Loucy (cell line): ENCODE measurements at regions not wholly inside any gene's neighbourhood (a gene's known extent, or its start where the extent isn't known, plus 50 kb on each side); places are given as distances from the start of the nearest gene placed in this dataset.
"Not testable (repeated sequence)": the region's sequence is repeated elsewhere in the genome, so short reads cannot be mapped to it uniquely, and the experiment has no call there.

ENCODE experiments used
- H2AFZ ChIP-seq: fragments of 200-600 bp; sonication (generic); 2 replicates; pipeline ENCODE4 v1.6.0; 2016; ENCODE audit warnings: antibody characterized with exemption, mild to moderate bottlenecking, low read length, moderate library complexity
- H3F3A ChIP-seq: fragments of 200-600 bp; 2 replicates; pipeline ENCODE4 v1.6.0; 2016; ENCODE audit warnings: antibody characterized with exemption, low read depth, mild to moderate bottlenecking
- H3K27me3 ChIP-seq: fragments of 200-600 bp; sonication (generic); 2 replicates; pipeline ENCODE4 v1.6.1; 2014; ENCODE audit warnings: low read length, mild to moderate bottlenecking; ENCODE audit not compliant: insufficient read depth, poor library complexity, severe bottlenecking
- H3K36me3 ChIP-seq: fragments of 200-600 bp; sonication (generic); 2 replicates; pipeline ENCODE4 v1.6.1; 2016; ENCODE audit warnings: low read length; ENCODE audit not compliant: insufficient read depth
- H3K4me1 ChIP-seq: fragments of 200-600 bp; sonication (generic); 2 replicates; pipeline ENCODE4 v1.5.1; 2014; ENCODE audit warnings: low read length, mild to moderate bottlenecking; ENCODE audit not compliant: insufficient read depth, poor library complexity, severe bottlenecking
- H3K4me2 ChIP-seq: fragments of 200-600 bp; sonication (generic); 2 replicates; pipeline ENCODE4 v1.6.0; 2014; ENCODE audit warnings: antibody characterized with exemption, low read length, low read depth, mild to moderate bottlenecking; ENCODE audit not compliant: poor library complexity, severe bottlenecking
- H3K4me3 ChIP-seq: fragments of 200-600 bp; sonication (generic); 2 replicates; pipeline ENCODE4 v1.5.1; 2014; ENCODE audit warnings: low read length, mild to moderate bottlenecking, mixed read lengths; ENCODE audit not compliant: poor library complexity, severe bottlenecking
- H3K79me2 ChIP-seq: fragments of 200-600 bp; sonication (generic); 2 replicates; pipeline ENCODE4 v1.6.1; 2014; ENCODE audit warnings: low read length; ENCODE audit not compliant: insufficient read depth
- H3K9ac ChIP-seq: fragments of 200-600 bp; sonication (generic); 2 replicates; pipeline ENCODE4 v1.6.0; 2014; ENCODE audit warnings: mild to moderate bottlenecking, low read depth, low read length, moderate library complexity; ENCODE audit not compliant: poor library complexity, severe bottlenecking
- H3K9me2 ChIP-seq: fragments of 200-600 bp; sonication (generic); replicated peaks from 2 replicates; pipeline ENCODE4 v1.6.1; 2016; ENCODE audit warnings: low read depth, low read length, mixed read lengths
- H3K9me3 ChIP-seq: fragments of 200-600 bp; sonication (generic); 2 replicates; pipeline ENCODE4 v1.6.1; 2014; ENCODE audit warnings: mild to moderate bottlenecking, antibody characterized with exemption, low read length, low read depth; ENCODE audit not compliant: insufficient read depth
- H4K20me1 ChIP-seq: fragments of 200-600 bp; sonication (generic); 2 replicates; pipeline ENCODE4 v1.6.0; 2014; ENCODE audit warnings: antibody characterized with exemption, low read length, mild to moderate bottlenecking; ENCODE audit not compliant: insufficient read depth, poor library complexity, severe bottlenecking
- CTCF ChIP-seq: fragments of 200-600 bp; sonication (generic); conservative IDR thresholded peaks from 2 replicates; pipeline ENCODE4 v1.5.1; 2014; ENCODE audit warnings: mild to moderate bottlenecking, antibody characterized with exemption, low read length
- EZH2phosphoT487 ChIP-seq: fragments of 200-600 bp; IDR thresholded peaks from 2 replicates; pipeline ENCODE4 v1.6.1; 2018; ENCODE audit warnings: antibody characterized with exemption, mild to moderate bottlenecking, moderate library complexity, borderline replicate concordance

- no peaks in the 10 kb centered on the region for H3K9me2 ChIP-seq
- no peaks in the 10 kb centered on the region for H3K36me3 ChIP-seq
- H4K20me1 ChIP-seq: no peaks in the 10 kb centered on the region
- H3K79me2 ChIP-seq: no peaks in the 10 kb centered on the region
- no peak overlapping the region for H2AFZ ChIP-seq
- no peak overlapping the region for H3K4me3 ChIP-seq
- H3K4me2 ChIP-seq: no peak overlapping the region
- H3K9me3 ChIP-seq: no peaks in the 10 kb centered on the region
- H3K4me1 ChIP-seq: no peaks in the 10 kb centered on the region
- TF ChIP-seq EZH2phosphoT487 (no peak), CTCF (no peak)
- no peaks in the 10 kb centered on the region for H3K27me3 ChIP-seq
- no peak overlapping the region for H3K9ac ChIP-seq
- H3F3A ChIP-seq: no peaks in the 10 kb centered on the region
Observed at GRCh38 chr14:45939572-45939971, 686.6 kb upstream of the MIS18BP1 start.

DNA sequence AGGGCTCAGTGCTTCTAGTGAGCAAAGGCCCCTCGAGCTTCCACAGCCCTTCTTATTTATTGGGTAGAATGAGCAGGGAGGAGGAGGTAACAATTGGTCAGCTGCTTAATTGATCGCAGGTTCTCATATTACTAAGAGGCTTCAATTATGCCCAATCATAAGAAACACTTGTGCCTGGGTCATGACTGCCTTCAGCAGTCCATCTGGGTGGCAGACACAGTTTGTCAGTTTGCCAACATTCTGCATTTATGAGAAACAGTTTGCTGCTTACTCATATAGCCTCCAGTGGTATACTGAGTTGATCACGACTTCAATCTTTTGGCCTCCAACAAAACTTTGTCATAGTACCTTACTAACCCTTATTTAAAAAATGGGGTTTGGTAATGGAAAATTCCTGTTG lies 667.0 kb upstream of the MIS18BP1 start:
- not testable (repeated sequence) for H3K79me2 ChIP-seq, H3K4me2 ChIP-seq, H3K9ac ChIP-seq, H3K9me3 ChIP-seq, H3F3A ChIP-seq, H3K4me3 ChIP-seq, H3K4me1 ChIP-seq, H3K27me3 ChIP-seq, H3K36me3 ChIP-seq, H3K9me2 ChIP-seq, H4K20me1 ChIP-seq, H2AFZ ChIP-seq

- Histone ChIP-seq H3K9me2 (no peaks in the 10 kb centered on the region), H3F3A (no peaks in the 10 kb centered on the region), H3K9me3 (no peaks in the 10 kb centered on the region), H3K27me3 (no peaks in the 10 kb centered on the region), H3K4me1 (no peaks in the 10 kb centered on the region), H3K4me2 (no peak overlapping the region), H3K4me3 (no peak overlapping the region), H4K20me1 (no peaks in the 10 kb centered on the region), H3K79me2 (no peaks in the 10 kb centered on the region), H3K36me3 (no peaks in the 10 kb centered on the region), H3K9ac (no peak overlapping the region), H2AFZ (no peak overlapping the region)
- no peak for TF ChIP-seq EZH2phosphoT487
Observed at GRCh38 chr14:45916340-45916953, 663.4 kb upstream of the MIS18BP1 start.

- H3K79me2 ChIP-seq: no peaks in the 10 kb centered on the region
- H3K4me2 ChIP-seq: no peak overlapping the region
- H2AFZ ChIP-seq: no peak overlapping the region
- no peaks in the 10 kb centered on the region for H3K27me3 ChIP-seq
- H3K4me1 ChIP-seq: no peaks in the 10 kb centered on the region
- no peaks in the 10 kb centered on the region for H3K9me2 ChIP-seq
- TF ChIP-seq CTCF: no peak
- TF ChIP-seq EZH2phosphoT487: no peak
- no peak overlapping the region for H3K4me3 ChIP-seq
- H3K9me3 ChIP-seq: no peaks in the 10 kb centered on the region
- H3K36me3 ChIP-seq: no peaks in the 10 kb centered on the region
- no peaks in the 10 kb centered on the region for H4K20me1 ChIP-seq
- H3F3A ChIP-seq: no peaks in the 10 kb centered on the region
- H3K9ac ChIP-seq: no peak overlapping the region
Observed at GRCh38 chr14:45907782-45908181, 654.8 kb upstream of the MIS18BP1 start.
